Activated CD4-positive, alpha-beta T cell treated with anti-CD3 and anti-CD28 coated beads, Interleukin-10, Interleukin-2, amounts not matched to agents 100 ng/mL and 50 ng/mL, durations not matched to agents 16 hours and 8 hours (primary cell): ENCODE measurements at regions not wholly inside any gene's neighbourhood (a gene's known extent, or its start where the extent isn't known, plus 50 kb on each side); places are given as distances from the start of the nearest gene placed in this dataset.

Source experiments
- DNase-seq: peaks from one replicate; pipeline ENCODE4 v3.0.0-alpha.2; 2020

GRCh38 chr3:23035927-23036640, 167.0 kb upstream of the UBE2E2 start:
- DNase-seq: no peak

DNA sequence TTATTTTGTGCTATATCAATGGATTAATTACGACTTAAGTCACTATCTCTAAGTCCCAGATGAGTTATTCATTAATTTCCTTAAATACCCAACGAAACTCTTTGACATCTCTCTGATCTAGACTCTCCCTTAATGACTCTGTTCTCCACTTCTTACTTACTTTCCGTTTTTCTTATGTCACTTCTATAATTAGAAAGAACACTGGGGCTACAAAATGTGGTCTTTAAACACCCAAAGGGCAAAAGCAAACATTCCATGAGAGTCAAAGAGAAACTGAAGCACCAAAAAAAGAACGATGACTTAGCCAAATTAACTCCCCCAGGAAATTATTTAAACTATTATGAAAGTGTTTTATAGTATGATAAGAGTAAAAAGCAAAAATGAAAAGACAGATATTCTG, 166.4 kb upstream of the UBE2E2 start:
- DNase-seq: no peak

DNA sequence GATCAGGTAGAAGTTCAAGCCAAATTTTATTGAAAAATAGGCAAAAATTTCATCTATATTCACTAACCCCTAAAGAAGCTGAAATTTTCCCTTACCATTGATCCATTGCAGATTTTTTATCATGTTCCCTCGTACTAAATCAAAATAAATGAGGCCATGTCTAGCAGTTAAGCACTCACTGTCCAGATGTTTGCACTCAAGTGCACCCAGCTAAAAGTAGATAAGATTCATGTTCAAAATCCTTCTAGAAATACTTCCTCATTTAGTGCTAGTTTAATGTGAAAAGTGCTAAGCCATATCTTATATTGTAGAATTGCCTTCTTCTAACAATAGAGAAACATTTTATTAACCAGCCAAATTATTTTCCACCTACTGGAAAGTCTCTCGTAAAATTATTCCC, 164.7 kb upstream of the UBE2E2 start:
- no peak for DNase-seq

DNA sequence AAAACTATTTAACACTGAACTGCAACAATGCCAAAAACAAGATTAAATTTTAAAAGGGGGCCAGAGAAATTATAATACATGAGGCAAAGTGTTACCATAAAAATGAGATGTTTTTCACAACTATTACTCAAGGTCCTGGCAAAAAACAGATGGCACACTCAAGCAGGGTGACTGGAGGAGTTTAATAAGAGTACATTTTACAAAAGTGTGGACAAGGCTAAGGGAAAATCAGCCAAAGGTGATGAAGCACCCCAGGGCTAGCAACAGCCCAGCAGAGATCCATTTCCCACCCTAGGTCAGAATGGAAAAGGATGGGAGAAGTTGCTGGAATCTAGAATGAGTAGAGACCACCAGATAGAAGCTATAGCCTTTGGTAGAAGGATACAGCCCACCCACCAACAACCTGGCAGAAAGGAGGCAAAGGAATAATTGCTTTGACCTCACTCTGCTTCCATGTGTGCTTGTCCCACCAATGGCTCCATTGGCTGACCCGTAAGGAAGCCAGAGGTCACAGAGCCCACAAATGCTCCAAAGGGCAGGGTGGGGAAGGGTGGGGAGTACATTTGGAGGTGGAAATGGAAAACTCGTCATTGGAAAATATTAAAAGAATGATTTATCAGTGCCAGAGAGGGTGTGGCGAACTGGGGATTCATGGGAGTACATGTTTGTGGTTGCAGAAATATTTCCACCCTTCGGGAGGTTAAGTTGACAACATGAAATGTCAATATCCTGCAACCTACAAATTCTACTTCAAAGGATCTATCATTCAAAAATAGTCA, 161.0 kb upstream of the UBE2E2 start:
- no peak for DNase-seq

- no peak for DNase-seq
Observed at GRCh38 chr3:23044463-23044862, 158.7 kb upstream of the UBE2E2 start.

DNA sequence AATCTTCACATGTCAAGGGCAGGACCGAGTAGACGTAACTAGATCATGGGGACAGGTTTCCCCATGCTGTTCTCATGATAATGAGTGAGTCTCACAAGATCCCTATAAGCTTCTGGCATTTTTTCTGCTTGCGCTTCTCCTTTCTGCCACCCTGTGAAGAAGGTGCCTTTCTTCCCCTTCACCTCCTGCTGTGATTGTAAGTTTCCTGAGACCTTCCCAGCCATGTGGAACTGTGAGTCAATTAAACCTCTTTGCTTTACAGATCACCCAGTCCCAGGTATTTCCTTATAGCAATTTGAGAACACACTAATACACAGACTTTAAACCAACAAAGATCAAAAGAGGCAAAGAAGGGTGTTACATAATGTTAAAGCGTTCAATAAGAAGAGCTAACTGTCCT, 156.6 kb upstream of the UBE2E2 start:
- no peak for DNase-seq

DNA sequence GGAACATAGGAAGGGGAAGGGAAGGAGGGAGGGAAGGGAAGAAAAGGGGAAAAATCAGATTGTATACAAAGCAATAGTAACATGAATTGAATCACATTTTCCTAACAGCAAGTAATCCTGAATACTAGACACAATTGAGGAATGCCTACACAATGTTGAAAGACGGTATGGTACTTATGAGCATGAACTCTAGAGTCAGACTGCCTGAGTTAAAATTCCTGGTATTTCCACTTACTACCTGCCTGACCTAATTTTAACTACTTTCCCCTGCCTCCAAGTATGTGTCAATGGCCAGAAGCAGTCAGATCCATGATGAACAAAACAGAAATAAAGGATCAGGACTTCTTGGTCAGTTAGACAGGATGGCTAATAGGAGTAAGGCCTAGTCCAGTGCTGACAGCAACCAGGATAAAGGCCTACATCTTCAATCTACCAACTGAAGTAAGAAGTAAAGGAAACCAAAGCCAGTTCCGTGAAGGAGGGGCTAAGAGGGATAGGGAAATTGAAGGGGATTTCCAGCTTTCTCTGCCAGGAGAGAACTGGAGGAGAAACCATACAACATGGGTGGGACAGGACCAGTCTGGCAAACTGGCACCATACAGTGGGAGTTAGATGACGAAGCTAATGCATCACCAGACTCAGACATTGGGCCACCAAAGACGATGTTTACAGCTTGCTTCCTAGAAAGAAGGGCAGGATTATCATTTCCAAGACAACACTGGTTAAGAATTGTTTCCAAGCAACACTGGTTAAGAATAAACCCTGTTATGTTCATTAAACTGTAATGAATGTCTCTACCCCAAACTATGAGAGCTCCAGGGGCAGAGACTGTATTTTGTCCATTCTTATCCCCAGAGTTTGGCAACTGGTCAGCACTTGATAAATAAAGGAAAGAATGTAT, 151.6 kb upstream of the UBE2E2 start:
- DNase-seq: no peak

DNA sequence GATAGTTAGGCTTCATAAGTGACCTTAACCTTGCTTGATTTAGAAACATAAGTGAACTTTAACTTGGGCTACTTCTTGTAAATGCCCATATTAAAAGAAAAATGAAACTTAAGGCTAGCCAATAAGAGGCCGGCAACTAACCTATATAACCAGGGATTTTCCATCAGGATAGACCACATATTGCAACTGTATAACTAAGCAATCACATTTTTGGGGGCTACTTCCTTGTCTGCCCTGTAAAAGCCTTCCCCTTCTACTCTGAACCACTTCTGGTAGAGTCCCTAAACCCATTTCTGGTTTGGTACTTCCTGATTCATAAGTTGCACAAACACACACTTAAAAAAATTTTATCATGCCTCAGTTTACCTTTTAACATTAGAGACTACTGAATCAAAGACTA, 150.9 kb upstream of the UBE2E2 start:
- no peak for DNase-seq

DNA sequence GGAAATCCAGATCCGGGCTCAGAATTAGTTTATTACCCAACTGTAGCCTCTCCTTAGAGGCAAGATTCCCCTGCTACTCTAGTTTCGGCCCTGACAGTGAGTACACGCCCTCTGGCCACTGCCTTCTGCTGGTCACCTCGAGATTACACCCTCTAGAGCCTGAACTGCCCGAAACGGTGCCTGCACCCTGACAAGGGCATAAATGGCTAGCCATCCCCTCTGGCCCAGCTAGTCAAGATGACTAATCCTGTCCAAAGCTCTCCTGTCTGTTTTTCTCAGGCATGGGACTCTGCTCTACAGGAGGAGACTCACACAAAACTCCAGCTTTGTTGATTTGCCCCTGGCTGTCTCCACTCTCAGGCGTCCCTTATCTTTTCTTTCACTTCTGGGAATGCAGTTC, 150.5 kb upstream of the UBE2E2 start:
- no peak for DNase-seq

- DNase-seq: peak; percentile 16
Observed at GRCh38 chr3:23055733-23056376, 147.3 kb upstream of the UBE2E2 start.

DNA sequence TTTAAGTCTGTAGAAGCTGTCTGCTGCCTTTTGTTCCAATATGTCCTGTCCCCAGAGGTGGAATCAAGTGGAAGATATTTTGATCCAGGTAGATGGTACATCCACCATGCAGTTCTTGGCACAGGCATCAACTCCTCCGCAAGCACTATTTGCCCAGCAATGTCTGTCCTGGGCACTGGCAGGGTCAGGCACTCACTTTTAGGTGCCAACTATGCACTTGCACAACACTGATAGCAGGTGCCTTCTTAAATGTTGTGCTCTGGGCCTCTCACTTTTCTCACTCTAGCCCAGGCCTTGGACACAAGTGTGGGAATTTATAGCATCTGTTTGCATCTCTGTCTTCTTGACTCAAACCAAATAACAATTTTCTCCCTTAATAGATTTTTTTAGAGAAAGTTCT, 140.5 kb upstream of the UBE2E2 start:
- no peak for DNase-seq

DNA sequence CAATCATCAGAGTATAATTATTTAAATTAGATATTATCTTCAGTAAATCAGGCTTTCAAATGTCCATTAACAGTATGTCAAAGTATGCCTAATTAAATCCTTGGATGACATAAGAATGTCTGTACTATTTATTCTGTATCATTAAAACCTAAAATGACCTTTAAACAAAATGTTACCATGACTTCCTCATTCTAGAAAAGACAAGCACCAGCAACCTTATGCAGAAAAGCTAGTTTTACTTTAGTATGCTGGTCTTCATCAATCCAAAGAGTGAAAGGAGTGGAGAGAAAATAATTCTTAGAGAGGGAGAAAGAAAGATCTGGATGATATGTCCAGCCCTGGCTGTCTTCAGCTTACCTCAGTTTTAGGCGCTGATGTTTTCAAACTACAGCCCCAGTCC, 140.1 kb upstream of the UBE2E2 start:
- no peak for DNase-seq

GRCh38 chr3:23067116-23067515, 136.0 kb upstream of the UBE2E2 start:
- no peak for DNase-seq

GRCh38 chr3:23068016-23068728, 135.0 kb upstream of the UBE2E2 start:
- no peak for DNase-seq

DNA sequence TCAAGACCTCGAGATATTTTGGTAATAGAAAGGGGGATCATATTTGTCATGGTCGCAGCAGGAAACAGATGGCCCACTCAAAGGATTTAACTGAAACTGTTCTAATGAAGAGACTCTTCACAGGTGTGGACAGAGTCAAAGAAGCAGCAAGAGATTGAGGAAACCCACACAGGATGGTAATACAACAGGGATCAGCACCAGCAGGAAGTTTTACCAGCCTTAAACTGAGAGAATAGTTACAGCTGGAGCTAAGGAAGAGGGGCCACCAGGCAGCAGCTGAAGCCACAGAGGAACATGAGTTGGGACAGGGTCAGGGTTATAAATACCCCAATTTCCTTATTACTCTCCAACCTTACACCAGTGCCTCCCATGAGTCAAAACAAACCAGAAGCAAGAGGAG, 131.8 kb upstream of the UBE2E2 start:
- DNase-seq: no peak

GRCh38 chr3:23071758-23072157, 131.4 kb upstream of the UBE2E2 start:
- no peak for DNase-seq

DNA sequence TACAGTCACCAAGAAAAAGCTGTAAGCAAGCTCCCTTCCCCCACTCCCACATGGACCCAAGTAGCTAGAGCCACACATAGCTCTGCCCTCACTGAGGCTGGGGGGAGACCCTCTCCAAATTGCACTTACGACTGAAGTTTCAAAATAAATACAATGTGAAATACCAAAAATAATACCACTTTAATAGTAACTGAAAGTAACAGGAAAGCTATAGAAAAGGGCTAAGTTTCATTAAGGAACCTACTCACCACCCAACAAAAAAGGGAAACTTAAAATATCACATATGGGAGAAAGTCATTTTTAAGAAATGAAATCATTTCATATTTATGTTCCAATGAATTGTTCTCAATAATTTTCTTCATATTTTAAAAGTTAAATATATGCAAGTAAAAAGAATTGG, 130.4 kb upstream of the UBE2E2 start:
- no peak for DNase-seq

- DNase-seq: no peak
Observed at GRCh38 chr3:23073724-23074305, 129.3 kb upstream of the UBE2E2 start.

DNA sequence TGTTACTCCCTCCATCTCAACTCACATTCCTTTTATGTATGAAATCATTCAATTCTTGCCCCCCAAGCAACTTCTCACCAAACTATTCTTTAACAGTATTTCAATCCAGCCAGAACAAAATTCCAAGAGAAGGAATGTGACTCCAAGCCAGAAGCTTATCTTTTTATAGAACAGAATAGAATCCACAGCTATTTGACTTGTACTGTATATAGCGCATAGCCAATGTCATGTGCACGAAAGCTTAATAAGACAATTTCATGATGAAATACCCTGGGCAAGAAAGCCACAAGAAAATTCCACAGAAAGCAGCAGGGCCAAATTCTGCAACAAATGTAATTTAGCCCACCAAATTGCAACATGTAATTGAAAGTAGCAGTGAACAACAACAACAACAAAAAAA, 127.6 kb upstream of the UBE2E2 start:
- no peak for DNase-seq

GRCh38 chr3:23076437-23076836, 126.7 kb upstream of the UBE2E2 start:
- no peak for DNase-seq

DNA sequence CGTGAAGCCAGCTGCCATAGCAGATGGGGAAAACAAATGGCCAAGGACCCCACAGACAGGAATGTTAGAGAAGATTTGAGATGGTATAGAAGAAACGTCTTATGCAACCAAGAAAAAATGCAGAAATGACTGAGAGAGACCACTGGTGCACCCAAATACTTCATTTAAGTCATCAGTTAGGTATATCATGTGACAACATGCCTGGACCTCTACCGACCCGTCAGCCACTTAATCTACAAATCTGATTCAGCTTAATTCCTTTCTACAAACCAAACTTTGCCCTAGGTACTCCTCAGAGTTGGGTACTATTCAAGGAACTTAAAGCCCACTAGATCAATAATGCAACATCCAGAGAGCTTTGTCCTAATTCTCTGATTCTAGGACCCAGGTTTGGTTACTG, 126.0 kb upstream of the UBE2E2 start:
- no peak for DNase-seq

DNA sequence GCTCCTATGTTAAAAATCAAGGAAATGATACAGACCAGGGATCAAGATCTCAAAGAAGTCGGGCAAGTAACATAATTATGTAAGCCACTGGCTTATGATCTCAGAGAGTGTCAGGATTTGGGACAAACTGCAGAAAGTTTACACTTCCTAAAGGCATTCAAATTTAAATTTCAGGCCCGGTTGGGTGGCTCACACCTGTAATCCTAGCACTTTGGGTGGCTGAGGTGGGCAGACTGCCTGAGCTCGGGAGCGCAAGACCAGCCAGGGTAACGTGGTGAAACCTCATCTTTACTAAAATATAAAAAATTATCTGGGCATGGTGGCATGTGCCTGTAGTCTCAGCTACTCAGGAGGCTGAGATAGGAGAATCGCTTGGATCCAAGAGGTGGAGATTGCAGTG, 124.4 kb upstream of the UBE2E2 start:
- DNase-seq: no peak
